GM12892 (cell line): ENCODE measurements at regions not wholly inside any gene's neighbourhood (a gene's known extent, or its start where the extent isn't known, plus 50 kb on each side); places are given as distances from the start of the nearest gene placed in this dataset.

Experiments used
- POLR2A ChIP-seq: IDR thresholded peaks from 2 replicates; pipeline ENCODE4 v1.6.1; 2011; ENCODE audit warnings: low read depth, low read length, control low read depth
- TAF1 ChIP-seq: IDR thresholded peaks from 2 replicates; pipeline ENCODE4 v1.6.1; 2011; ENCODE audit warnings: low read depth, mild to moderate bottlenecking, control low read depth, low read length, borderline replicate concordance

- no peak for TF ChIP-seq TAF1
- TF ChIP-seq POLR2A = no peak
Measured at GRCh38 chr12:74031045-74031444, 506.6 kb upstream of the ATXN7L3B start.
